Suprapubic skin (tissue), 4 donors: ENCODE measurements at regions not wholly inside any gene's neighbourhood (a gene's known extent, or its start where the extent isn't known, plus 50 kb on each side); places are given as distances from the start of the nearest gene placed in this dataset.

ENCODE experiments used
- CTCF ChIP-seq, 2 donors: fragments of 200-600 bp in 1 of 2; fragments of 450-650 bp in 1 of 2; sonication (generic) in 1 of 2; IDR thresholded peaks; one replicate each; pipeline ENCODE4 v1.5.1; 2016 to 2019; ENCODE audit warnings: antibody characterized with exemption in 2 of 2, mild to moderate bottlenecking in 1 of 2, moderate library complexity in 1 of 2
- POLR2A ChIP-seq, 2 donors: fragments of 450-650 bp; IDR thresholded peaks; one replicate each; pipeline ENCODE4 v1.6.1; 2017; ENCODE audit warnings: antibody characterized with exemption in 2 of 2, mild to moderate bottlenecking in 2 of 2, moderate library complexity in 2 of 2
- POLR2AphosphoS5 ChIP-seq, 3 donors: sonication (generic); formaldehyde crosslinking; IDR thresholded peaks; one replicate each; pipeline ENCODE4 v1.6.1; 2017; ENCODE audit warnings: antibody characterized with exemption in 3 of 3

- no peak for TF ChIP-seq CTCF (IDR thresholded peaks at IDR 0.05)
- TF ChIP-seq POLR2A (IDR thresholded peaks at IDR 0.05), result no peak
- no peak for TF ChIP-seq POLR2AphosphoS5 (IDR thresholded peaks at IDR 0.05)
These were observed 70.3 kb downstream of the OLIG1 start for GRCh38 chr21:33140288-33140687.
